Type B pancreatic cell (in vitro differentiated cells): ENCODE measurements at regions not wholly inside any gene's neighbourhood (a gene's known extent, or its start where the extent isn't known, plus 50 kb on each side); places are given as distances from the start of the nearest gene placed in this dataset.

Experiments used
- DNase-seq: peaks from one replicate; pipeline ENCODE4 v3.0.0; 2021; ENCODE audit warnings: mixed read lengths; ENCODE audit not compliant: unreplicated experiment; ENCODE audit errors: extremely low spot score
- H3K27ac Mint-ChIP-seq: 2 replicates; pipeline ENCODE4 v1.8.0; 2021; ENCODE audit warnings: mild to moderate bottlenecking, mixed read lengths
- H3K27me3 Mint-ChIP-seq: 2 replicates; pipeline ENCODE4 v1.8.0; 2021; ENCODE audit warnings: mixed read lengths
- H3K36me3 Mint-ChIP-seq: 2 replicates; pipeline ENCODE4 v1.8.0; 2021; ENCODE audit warnings: mixed read lengths
- H3K4me1 Mint-ChIP-seq: one replicate; pipeline ENCODE4 v1.8.0; 2021; ENCODE audit warnings: mixed read lengths; ENCODE audit not compliant: unreplicated experiment
- H3K4me3 Mint-ChIP-seq: 2 replicates; pipeline ENCODE4 v1.8.0; 2021; ENCODE audit warnings: mild to moderate bottlenecking, mixed read lengths
- H3K9me3 Mint-ChIP-seq: 2 replicates; pipeline ENCODE4 v1.8.0; 2021; ENCODE audit warnings: mixed read lengths
- CTCF ChIP-seq: fragments of 200-600 bp; sonication (generic); conservative IDR thresholded peaks from 2 replicates; pipeline ENCODE4 v1.5.0; 2021; ENCODE audit warnings: antibody characterized with exemption, mild to moderate bottlenecking

GRCh38 chr18:6482198-6482977, 67.7 kb upstream of the L3MBTL4 start:
- H3K4me3 Mint-ChIP-seq: no peak overlapping the region
- H3K9me3 Mint-ChIP-seq: no peaks in the 10 kb centered on the region
- H3K27ac Mint-ChIP-seq: no peak overlapping the region
- no peak for DNase-seq
- TF ChIP-seq CTCF: peak; percentile 85
- H3K36me3 Mint-ChIP-seq: no peaks in the 10 kb centered on the region
- H3K27me3 Mint-ChIP-seq: peaks cover 9% of the 10 kb centered on the region
- peaks cover 8% of the 10 kb centered on the region for H3K4me1 Mint-ChIP-seq

GRCh38 chr18:6484659-6485058, 69.9 kb upstream of the L3MBTL4 start:
- TF ChIP-seq CTCF: no peak
- Mint-ChIP-seq H3K36me3 (no peaks in the 10 kb centered on the region), H3K9me3 (no peaks in the 10 kb centered on the region), H3K27ac (no peak overlapping the region), H3K4me3 (no peak overlapping the region), H3K4me1 (peaks cover 8% of the 10 kb centered on the region), H3K27me3 (peaks cover 13% of the 10 kb centered on the region)
- no peak for DNase-seq

- peaks cover 8% of the 10 kb centered on the region for H3K4me1 Mint-ChIP-seq
- no peaks in the 10 kb centered on the region for H3K36me3 Mint-ChIP-seq
- no peak for TF ChIP-seq CTCF
- no peak for DNase-seq
- no peak overlapping the region for H3K27ac Mint-ChIP-seq
- H3K9me3 Mint-ChIP-seq: no peaks in the 10 kb centered on the region
- peaks cover 9% of the 10 kb centered on the region for H3K27me3 Mint-ChIP-seq
- H3K4me3 Mint-ChIP-seq: no peak overlapping the region
Measured at GRCh38 chr18:6486313-6486712, 71.6 kb upstream of the L3MBTL4 start.

- Mint-ChIP-seq H3K27ac (no peak overlapping the region), H3K27me3 (peaks cover 9% of the 10 kb centered on the region), H3K36me3 (no peaks in the 10 kb centered on the region), H3K4me1 (peaks cover 8% of the 10 kb centered on the region), H3K4me3 (no peak overlapping the region), H3K9me3 (no peaks in the 10 kb centered on the region)
- no peak for DNase-seq
- no peak for TF ChIP-seq CTCF
Measured at GRCh38 chr18:6486764-6487426, 72.2 kb upstream of the L3MBTL4 start.

- Mint-ChIP-seq H3K9me3 (no peaks in the 10 kb centered on the region), H3K27ac (no peak overlapping the region), H3K4me1 (peaks cover 4% of the 10 kb centered on the region), H3K4me3 (no peak overlapping the region), H3K27me3 (peaks cover 9% of the 10 kb centered on the region), H3K36me3 (no peaks in the 10 kb centered on the region)
- no peak for DNase-seq
- TF ChIP-seq CTCF: no peak
Measured at GRCh38 chr18:6487968-6488367, 73.3 kb upstream of the L3MBTL4 start.
